ENCODE measurements at regions not wholly inside any gene's neighbourhood (a gene's known extent, or its start where the extent isn't known, plus 50 kb on each side); places are given as distances from the start of the nearest gene placed in this dataset.

GRCh38 chrX:13256603-13257002, 63.2 kb downstream of the ATXN3L start:
- ATAC-seq (no peak), DNase-seq (no peak)
- Histone ChIP-seq H3K36me3 (replicated peaks in 1 of 2; ENCODE audit: insufficient read depth in 1 of 2, low read depth in 2 of 2) (no peaks in the 10 kb centered on the region), H3K27ac (no peak overlapping the region), H3K4me1 (peaks cover 8% of the 10 kb centered on the region), H3K4me3 (no peak overlapping the region), H3K27me3 (no peaks in the 10 kb centered on the region), H3K9me3 (no peaks in the 10 kb centered on the region)
- no peak for TF ChIP-seq POLR2A (IDR thresholded peaks at IDR 0.05)
- TF ChIP-seq CTCF (IDR thresholded peaks at IDR 0.05): no peak
- intact Hi-C loops (cut with DNase I): no loop called here

DNA sequence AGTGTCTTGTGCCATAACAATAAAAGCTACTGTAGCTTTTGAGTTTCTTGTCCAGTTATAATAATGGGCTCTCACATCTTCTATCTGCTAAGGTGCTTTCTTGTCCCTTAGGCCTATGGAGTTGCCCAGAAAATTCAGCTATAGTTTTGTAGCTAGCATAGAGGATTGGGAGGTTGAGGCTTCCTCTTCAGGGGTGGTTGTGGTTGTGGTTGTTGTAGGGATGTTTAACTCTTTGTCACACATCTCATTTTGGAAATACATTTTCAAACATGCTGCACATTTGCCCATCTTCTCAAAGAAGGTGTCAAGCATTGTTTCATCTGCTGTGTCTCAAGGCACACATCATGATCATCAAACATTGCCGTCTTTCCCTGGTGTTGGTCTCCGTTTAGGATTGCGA, 65.0 kb downstream of the ATXN3L start:
- no peaks in the 10 kb centered on the region for H3K36me3 ChIP-seq (replicated peaks in 1 of 2; ENCODE audit: insufficient read depth in 1 of 2, low read depth in 2 of 2)
- peaks cover 8% of the 10 kb centered on the region for H3K4me1 ChIP-seq
- H3K9me3 ChIP-seq: no peaks in the 10 kb centered on the region
- ATAC-seq: no peak
- WGBS, 2 donors: 88 to 100% methylated on average over 3 of the region's 3 CpGs
- no peaks in the 10 kb centered on the region for H3K27me3 ChIP-seq
- no peak for DNase-seq
- H3K27ac ChIP-seq: no peak overlapping the region
- H3K4me3 ChIP-seq: no peak overlapping the region
- TF ChIP-seq CTCF (IDR thresholded peaks at IDR 0.05) (no peak), POLR2A (IDR thresholded peaks at IDR 0.05) (no peak)
- intact Hi-C loops (cut with DNase I): no loop called here

DNA sequence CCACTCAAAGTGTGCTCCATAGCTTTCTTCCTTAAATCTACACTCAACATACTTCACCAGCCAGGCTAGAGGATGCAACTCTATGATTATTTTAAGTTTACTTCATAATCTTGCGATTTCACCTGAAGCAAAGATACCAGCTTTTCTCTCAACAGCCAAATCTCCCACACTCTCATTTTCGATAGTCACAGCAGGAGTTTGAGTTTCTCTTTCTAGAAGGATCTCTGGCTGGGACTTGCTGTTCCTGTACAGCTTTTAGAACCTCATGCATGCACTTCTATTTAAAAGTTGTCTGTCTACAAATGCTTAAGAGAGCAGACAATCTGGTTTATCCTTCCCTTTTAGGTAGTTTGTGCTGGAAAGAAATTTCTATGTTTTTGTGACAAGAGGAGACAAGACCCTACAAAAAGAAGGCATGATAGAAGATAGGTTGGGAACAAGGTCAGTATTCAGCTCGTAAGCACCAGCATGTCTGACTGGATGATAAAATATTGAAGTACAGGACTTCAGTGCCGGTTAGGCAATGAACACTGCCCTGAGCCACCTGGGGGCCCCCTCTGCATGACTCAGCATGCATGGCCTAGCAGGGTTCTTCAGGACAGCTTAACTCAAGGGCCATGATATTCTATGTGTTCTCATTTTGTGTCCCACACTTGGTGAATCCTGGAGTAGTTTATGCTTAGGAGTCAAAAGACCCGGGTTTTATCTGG, 65.6 kb downstream of the ATXN3L start:
- DNase-seq: peak; percentile 48 to 63 (median 52)
- intact Hi-C loops (cut with DNase I): no loop called here
- WGBS, 2 donors: 37 to 41% methylated on average over 5 of the region's 5 CpGs

DNA sequence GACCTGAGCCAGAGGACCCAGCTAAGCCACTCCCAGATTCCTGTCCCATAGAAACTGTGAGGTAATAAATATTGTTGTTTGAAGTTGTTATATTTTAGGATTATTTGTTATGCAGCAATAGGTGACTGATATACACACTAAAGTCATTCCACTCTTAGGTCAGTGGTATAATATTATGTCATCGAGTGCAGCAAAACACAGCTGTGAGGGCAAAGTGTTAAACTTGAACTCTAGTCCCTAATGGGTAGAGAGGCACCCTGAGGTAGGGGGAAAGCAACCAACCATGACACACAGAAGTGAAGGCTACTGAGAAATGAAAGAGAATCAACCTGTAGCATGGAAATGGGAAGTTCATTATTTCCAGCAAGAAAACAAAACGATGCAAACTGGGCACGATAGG, 66.6 kb downstream of the ATXN3L start:
- no peak overlapping the region for H3K4me3 ChIP-seq
- peaks cover 8% of the 10 kb centered on the region for H3K4me1 ChIP-seq
- no peaks in the 10 kb centered on the region for H3K27me3 ChIP-seq
- 76 to 92% methylated on average over 3 of the region's 3 CpGs for WGBS, 2 donors
- ATAC-seq: no peak
- H3K27ac ChIP-seq: no peak overlapping the region
- no peak for TF ChIP-seq POLR2A (IDR thresholded peaks at IDR 0.05)
- TF ChIP-seq CTCF (IDR thresholded peaks at IDR 0.05): no peak
- intact Hi-C loops (cut with DNase I): no loop called here
- no peak for DNase-seq
- no peaks in the 10 kb centered on the region for H3K9me3 ChIP-seq
- no peaks in the 10 kb centered on the region for H3K36me3 ChIP-seq (replicated peaks in 1 of 2; ENCODE audit: insufficient read depth in 1 of 2, low read depth in 2 of 2)

More for the DNA sequence above, 65.6 kb downstream of the ATXN3L start:
- Histone ChIP-seq H3K27me3 (no peaks in the 10 kb centered on the region), H3K36me3 (replicated peaks in 1 of 2; ENCODE audit: insufficient read depth in 1 of 2, low read depth in 2 of 2) (no peaks in the 10 kb centered on the region), H3K27ac (no peak overlapping the region), H3K4me3 (no peak overlapping the region), H3K9me3 (no peaks in the 10 kb centered on the region), H3K4me1 (peaks cover 8% of the 10 kb centered on the region)
- ATAC-seq: peak; percentile 81
- peak in 1 of 7 experiments; percentile 19 for TF ChIP-seq CTCF (IDR thresholded peaks at IDR 0.05)
- TF ChIP-seq POLR2A (IDR thresholded peaks at IDR 0.05): no peak

DNA sequence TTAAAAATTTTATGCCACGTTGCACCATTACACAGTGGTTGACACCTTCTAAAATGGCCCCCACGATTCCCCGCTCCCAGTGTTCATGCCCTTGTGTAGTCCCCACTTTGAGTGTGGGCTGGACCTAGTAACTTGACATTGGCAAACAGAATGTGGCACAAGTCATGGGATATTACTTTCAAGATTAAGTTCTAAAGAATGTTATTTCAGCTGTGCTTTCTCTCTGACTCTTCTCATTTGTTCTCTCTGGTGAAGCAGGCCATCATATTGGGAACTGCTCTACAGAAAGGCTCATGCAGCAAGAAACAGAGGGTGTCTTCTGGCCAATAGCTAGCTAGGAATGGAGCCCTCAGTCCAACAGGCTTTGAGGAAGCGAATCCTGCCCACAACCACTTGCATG, 67.1 kb downstream of the ATXN3L start:
- Histone ChIP-seq H3K4me1 (peaks cover 8% of the 10 kb centered on the region), H3K9me3 (no peaks in the 10 kb centered on the region), H3K4me3 (no peak overlapping the region), H3K27me3 (no peaks in the 10 kb centered on the region), H3K36me3 (replicated peaks in 1 of 2; ENCODE audit: insufficient read depth in 1 of 2, low read depth in 2 of 2) (no peaks in the 10 kb centered on the region), H3K27ac (no peak overlapping the region)
- DNase-seq (no peak), ATAC-seq (no peak)
- 77 to 81% methylated on average over 4 of the region's 4 CpGs for WGBS, 2 donors
- intact Hi-C loops (cut with DNase I): no loop called here
- TF ChIP-seq CTCF (IDR thresholded peaks at IDR 0.05): no peak
- TF ChIP-seq POLR2A (IDR thresholded peaks at IDR 0.05): no peak

Measured in body of pancreas (tissue), 4 donors.